HG02884 (cell line): ENCODE measurements at regions not wholly inside any gene's neighbourhood (a gene's known extent, or its start where the extent isn't known, plus 50 kb on each side); places are given as distances from the start of the nearest gene placed in this dataset.
"Not testable (repeated sequence)": the region's sequence is repeated elsewhere in the genome, so short reads cannot be mapped to it uniquely, and the experiment has no call there.

ENCODE experiments used
- ATAC-seq: cut with Tn5 transposase; IDR thresholded peaks from one replicate; pipeline ENCODE4 v1.9.1; 2021; ENCODE audit warnings: mild to moderate bottlenecking, moderate library complexity; ENCODE audit not compliant: unreplicated experiment

GRCh38 chr5:92283521-92283920, 900.4 kb upstream of the ARRDC3 start:
- no peak for ATAC-seq

- ATAC-seq = not testable (repeated sequence)
Observed at GRCh38 chr5:92271750-92272149, 888.6 kb upstream of the ARRDC3 start.

- ATAC-seq = no peak
Observed at GRCh38 chr5:92268343-92268742, 885.2 kb upstream of the ARRDC3 start.

GRCh38 chr5:92267830-92268229, 884.7 kb upstream of the ARRDC3 start:
- ATAC-seq = no peak

- ATAC-seq = no peak
Observed at GRCh38 chr5:92265804-92266203, 882.7 kb upstream of the ARRDC3 start.

- not testable (repeated sequence) for ATAC-seq
Observed at GRCh38 chr5:92255605-92256004, 872.5 kb upstream of the ARRDC3 start.

- ATAC-seq = no peak
Observed at GRCh38 chr5:92248518-92248917, 865.4 kb upstream of the ARRDC3 start.

GRCh38 chr5:92242170-92242569, 859.1 kb upstream of the ARRDC3 start:
- ATAC-seq = no peak

- ATAC-seq = no peak
Observed at GRCh38 chr5:92237896-92238295, 854.8 kb upstream of the ARRDC3 start.

- ATAC-seq = no peak
Observed at GRCh38 chr5:92222449-92222848, 839.3 kb upstream of the ARRDC3 start.

- not testable (repeated sequence) for ATAC-seq
Observed at GRCh38 chr5:92216852-92217251, 833.7 kb upstream of the ARRDC3 start.

GRCh38 chr5:92215116-92215515, 832.0 kb upstream of the ARRDC3 start:
- ATAC-seq = no peak

GRCh38 chr5:92208265-92208664, 825.1 kb upstream of the ARRDC3 start:
- no peak for ATAC-seq

GRCh38 chr5:92207151-92207550, 824.0 kb upstream of the ARRDC3 start:
- ATAC-seq = no peak

GRCh38 chr5:92206681-92207080, 823.6 kb upstream of the ARRDC3 start:
- no peak for ATAC-seq

GRCh38 chr5:92199035-92199434, 815.9 kb upstream of the ARRDC3 start:
- ATAC-seq = not testable (repeated sequence)

- no peak for ATAC-seq
Observed at GRCh38 chr5:92181656-92182055, 798.5 kb upstream of the ARRDC3 start.

GRCh38 chr5:92180391-92180790, 797.3 kb upstream of the ARRDC3 start:
- ATAC-seq = no peak

- ATAC-seq = no peak
Observed at GRCh38 chr5:92179651-92180050, 796.5 kb upstream of the ARRDC3 start.

GRCh38 chr5:92177926-92178487, 794.9 kb upstream of the ARRDC3 start:
- ATAC-seq = no peak

- ATAC-seq = no peak
Observed at GRCh38 chr5:92163906-92164305, 780.8 kb upstream of the ARRDC3 start.

- ATAC-seq = no peak
Observed at GRCh38 chr5:92147798-92148197, 764.7 kb upstream of the ARRDC3 start.

- no peak for ATAC-seq
Observed at GRCh38 chr5:92147266-92147665, 764.1 kb upstream of the ARRDC3 start.
